ENCODE measurements at regions not wholly inside any gene's neighbourhood (a gene's known extent, or its start where the extent isn't known, plus 50 kb on each side); places are given as distances from the start of the nearest gene placed in this dataset.

- no peaks in the 10 kb centered on the region for H4K20me1 ChIP-seq (ENCODE audit: insufficient read depth, low read length)
- intact Hi-C loops (cut with micrococcal nuclease), result no loop called here
- H3K4me3 ChIP-seq (replicated peaks in 1 of 3; ENCODE audit: low read depth in 2 of 3, low read length in 3 of 3), result no peak overlapping the region
- Mint-ChIP-seq H3K27me3 (ENCODE audit: low read depth in 3 of 3) (peaks cover 9 to 18% (median 11%) of the 10 kb centered on the region in 3 donors), H3K4me1 (no peaks in the 10 kb centered on the region), H3K9me3 (peaks cover 0 to 2% (median 0%) of the 10 kb centered on the region in 7 donors), H3K4me3 (peak overlapping the region in 1 of 2 donors; percentile 9), H3K36me3 (no peaks in the 10 kb centered on the region), H3K27ac (no peak overlapping the region)
- H3K9ac ChIP-seq (ENCODE audit: insufficient read depth, low read length, poor library complexity, severe bottlenecking), result no peak overlapping the region
- H3K4me1 ChIP-seq (ENCODE audit: control insufficient read depth in 1 of 2, insufficient read depth in 2 of 2, low read length in 2 of 2), result no peaks in the 10 kb centered on the region
- no peak overlapping the region for H2AFZ ChIP-seq (ENCODE audit: insufficient read depth, low read depth, low read length, poor library complexity, severe bottlenecking)
- no peak for DNase-seq
- H3K79me2 ChIP-seq (ENCODE audit: insufficient read depth, low read length), result no peaks in the 10 kb centered on the region
- TF ChIP-seq CTCF (IDR thresholded peaks at IDR 0.05), result no peak
- H3K36me3 ChIP-seq (replicated peaks in 1 of 2; ENCODE audit: control insufficient read depth in 1 of 2, insufficient read depth in 2 of 2, low read length in 2 of 2), result no peaks in the 10 kb centered on the region
- no peak overlapping the region for H3K27ac ChIP-seq (ENCODE audit: low read depth in 1 of 2, low read length in 2 of 2)
- no peaks in the 10 kb centered on the region for H3K9me3 ChIP-seq (replicated peaks in 1 of 2; ENCODE audit: control insufficient read depth in 1 of 2, insufficient read depth in 1 of 2, low read length in 2 of 2)
- H3K4me2 ChIP-seq (replicated peaks; ENCODE audit: extremely low read depth, low read length, poor library complexity, severe bottlenecking), result no peak overlapping the region
- peaks cover 5 to 14% of the 10 kb centered on the region in 2 donors for H3K27me3 ChIP-seq (ENCODE audit: control insufficient read depth in 2 of 2, insufficient read depth in 2 of 2, low read length in 2 of 2)
- 30% methylated on average over 3 of the region's 21 CpGs for WGBS (ENCODE audit: insufficient coverage)
Measured at GRCh38 chr4:111788099-111788498, 357.2 kb upstream of the FAM241A start.

GRCh38 chr4:111789901-111790640, 355.2 kb upstream of the FAM241A start:
- TF ChIP-seq CTCF (IDR thresholded peaks at IDR 0.05), result no peak
- H2AFZ ChIP-seq (ENCODE audit: insufficient read depth, low read depth, low read length, poor library complexity, severe bottlenecking), result no peak overlapping the region
- H4K20me1 ChIP-seq (ENCODE audit: insufficient read depth, low read length), result no peaks in the 10 kb centered on the region
- no peaks in the 10 kb centered on the region for H3K9me3 ChIP-seq (replicated peaks in 1 of 2; ENCODE audit: control insufficient read depth in 1 of 2, insufficient read depth in 1 of 2, low read length in 2 of 2)
- 100% methylated on average over 1 of the region's 5 CpGs for WGBS (ENCODE audit: insufficient coverage)
- H3K27me3 Mint-ChIP-seq (ENCODE audit: low read depth in 3 of 3), result peaks cover 9 to 18% (median 11%) of the 10 kb centered on the region in 3 donors
- no peak overlapping the region for H3K27ac Mint-ChIP-seq
- peaks cover 5 to 14% of the 10 kb centered on the region in 2 donors for H3K27me3 ChIP-seq (ENCODE audit: control insufficient read depth in 2 of 2, insufficient read depth in 2 of 2, low read length in 2 of 2)
- H3K4me1 ChIP-seq (ENCODE audit: control insufficient read depth in 1 of 2, insufficient read depth in 2 of 2, low read length in 2 of 2), result no peaks in the 10 kb centered on the region
- H3K9me3 Mint-ChIP-seq, result peaks cover 0 to 2% (median 0%) of the 10 kb centered on the region in 7 donors
- H3K4me1 Mint-ChIP-seq, result no peaks in the 10 kb centered on the region
- no peaks in the 10 kb centered on the region for H3K79me2 ChIP-seq (ENCODE audit: insufficient read depth, low read length)
- H3K9ac ChIP-seq (ENCODE audit: insufficient read depth, low read length, poor library complexity, severe bottlenecking), result no peak overlapping the region
- H3K4me2 ChIP-seq (replicated peaks; ENCODE audit: extremely low read depth, low read length, poor library complexity, severe bottlenecking), result no peak overlapping the region
- no peak for DNase-seq
- intact Hi-C loops (cut with micrococcal nuclease), result no loop called here
- H3K4me3 ChIP-seq (replicated peaks in 1 of 3; ENCODE audit: low read depth in 2 of 3, low read length in 3 of 3), result no peak overlapping the region
- no peaks in the 10 kb centered on the region for H3K36me3 Mint-ChIP-seq
- no peaks in the 10 kb centered on the region for H3K36me3 ChIP-seq (replicated peaks in 1 of 2; ENCODE audit: control insufficient read depth in 1 of 2, insufficient read depth in 2 of 2, low read length in 2 of 2)
- H3K27ac ChIP-seq (ENCODE audit: low read depth in 1 of 2, low read length in 2 of 2), result no peak overlapping the region
- no peak overlapping the region for H3K4me3 Mint-ChIP-seq

All from CD14-positive monocyte (primary cell).